HG03280 (cell line): ENCODE measurements at regions not wholly inside any gene's neighbourhood (a gene's known extent, or its start where the extent isn't known, plus 50 kb on each side); places are given as distances from the start of the nearest gene placed in this dataset.
"Not testable (repeated sequence)": the region's sequence is repeated elsewhere in the genome, so short reads cannot be mapped to it uniquely, and the experiment has no call there.

Experiments used
- ATAC-seq: cut with Tn5 transposase; IDR thresholded peaks from one replicate; pipeline ENCODE4 v1.9.1; 2021; ENCODE audit warnings: mild to moderate bottlenecking, moderate library complexity; ENCODE audit not compliant: unreplicated experiment

DNA sequence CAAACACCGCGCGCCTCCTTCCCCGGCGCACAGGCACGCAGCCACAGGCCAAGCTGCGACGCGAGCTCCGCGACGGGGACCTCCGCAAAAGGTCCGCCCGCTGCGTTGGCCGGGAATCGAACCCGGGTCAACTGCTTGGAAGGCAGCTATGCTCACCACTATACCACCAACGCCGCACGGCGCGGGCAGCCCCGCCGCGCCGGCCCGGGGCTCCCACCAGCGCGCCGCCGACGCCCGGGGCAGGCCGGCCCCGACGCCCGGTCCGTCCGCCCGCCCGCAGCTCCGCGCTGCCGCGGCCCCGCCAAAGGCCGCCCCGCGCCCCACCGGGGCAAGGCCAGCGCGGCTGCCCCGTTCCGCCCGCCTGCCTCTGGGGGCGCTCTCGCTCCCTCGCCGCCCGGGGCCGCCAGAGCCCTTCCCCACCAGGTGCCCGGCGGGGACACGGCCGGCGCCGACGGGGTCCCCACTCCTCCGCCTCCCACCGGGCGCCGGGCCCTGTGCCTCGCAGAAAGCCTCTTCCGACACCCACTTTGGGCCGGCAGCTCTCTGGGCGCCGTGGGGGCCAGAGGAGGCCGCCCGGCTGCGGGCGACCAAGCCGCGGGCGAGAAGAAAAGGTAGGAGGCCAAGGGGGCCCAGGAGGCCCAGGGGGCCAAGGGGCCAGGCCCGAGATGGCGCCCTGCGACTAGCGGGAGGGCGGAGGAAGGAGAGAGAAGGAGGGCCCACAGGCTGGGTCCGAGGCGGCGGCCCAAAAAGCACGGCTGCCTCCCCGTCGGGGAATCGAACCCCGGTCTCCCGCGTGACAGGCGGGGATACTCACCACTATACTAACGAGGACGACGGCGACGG, 50.2 kb upstream of the FCGR2A start:
- peak; percentile 30 for ATAC-seq

DNA sequence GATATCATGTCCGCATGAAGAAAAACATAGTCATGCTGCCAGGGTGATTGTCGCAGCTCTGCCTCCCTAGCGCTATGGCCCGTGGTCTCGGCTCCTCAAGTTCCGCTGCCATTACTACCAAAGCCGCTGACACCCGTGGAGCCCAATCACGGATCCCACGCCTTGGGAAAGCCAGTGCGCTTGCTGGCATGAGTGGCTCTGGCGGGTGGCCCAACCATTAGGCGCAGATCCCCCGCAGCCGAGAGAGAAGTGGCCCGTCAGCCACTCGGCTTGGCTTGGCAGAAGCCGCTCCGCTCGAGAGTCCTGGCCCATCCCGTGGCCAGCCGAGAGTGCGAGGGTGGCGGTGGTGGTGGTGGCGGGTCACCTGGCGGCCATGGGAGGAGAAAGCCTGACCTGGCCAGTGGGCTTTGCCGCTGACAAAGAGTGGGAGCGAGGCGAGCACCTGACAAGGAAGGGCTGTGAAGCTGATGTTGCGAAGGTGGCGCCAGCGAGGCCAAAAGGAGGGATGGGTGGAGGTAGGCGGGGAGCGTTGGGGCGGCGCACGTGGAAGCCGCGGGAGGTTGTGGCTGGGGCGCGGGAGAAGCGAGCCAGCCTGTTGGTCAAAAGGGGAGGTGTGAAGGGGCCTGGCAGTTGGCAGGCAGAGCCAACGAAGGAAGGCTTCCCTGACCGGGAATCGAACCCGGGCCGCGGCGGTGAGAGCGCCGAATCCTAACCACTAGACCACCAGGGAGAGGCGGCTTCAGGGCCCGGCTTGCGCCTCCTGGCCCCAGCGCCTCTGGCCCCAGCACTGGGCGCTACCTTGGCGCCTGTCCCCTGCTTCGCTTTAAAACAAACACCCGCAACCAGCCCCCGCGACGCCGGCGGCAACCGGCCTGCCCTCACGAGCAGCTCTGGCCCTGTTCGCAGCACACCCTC, 51.0 kb upstream of the FCGR2A start:
- peak; percentile 61 for ATAC-seq

DNA sequence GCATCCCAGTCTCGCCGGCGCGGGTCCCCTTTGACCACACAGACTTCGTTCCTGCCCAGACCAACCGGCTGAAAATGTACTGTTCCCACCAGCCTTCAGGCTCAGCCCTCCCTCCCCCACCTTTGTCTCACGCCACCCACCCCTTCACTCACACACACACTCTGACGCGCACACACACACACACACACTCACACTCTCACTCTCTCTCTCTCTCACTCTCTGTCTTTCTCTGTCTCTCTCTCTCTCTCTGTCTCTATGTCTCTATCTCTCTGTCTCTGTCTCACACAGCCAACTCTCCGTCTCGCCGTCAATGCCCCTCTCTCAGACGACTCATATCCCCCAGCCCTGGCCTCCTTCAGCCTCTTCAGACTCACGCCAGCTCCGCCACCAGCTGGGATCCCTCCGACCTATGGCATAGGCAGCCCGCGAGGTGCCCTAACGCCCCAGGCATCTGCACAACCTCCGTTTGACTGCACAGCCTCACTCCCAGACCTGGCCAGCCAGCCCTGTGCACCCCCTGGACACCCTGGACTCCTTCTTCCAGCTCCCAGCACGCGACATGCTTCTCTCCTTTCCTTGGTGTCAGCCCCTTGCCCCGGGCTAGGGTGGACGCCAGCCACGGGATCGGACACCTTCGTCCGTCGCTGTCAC, 53.4 kb upstream of the FCGR2A start:
- not testable (repeated sequence) for ATAC-seq

GRCh38 chr1:161447760-161448332, 57.4 kb upstream of the FCGR2A start:
- peak; percentile 35 for ATAC-seq

DNA sequence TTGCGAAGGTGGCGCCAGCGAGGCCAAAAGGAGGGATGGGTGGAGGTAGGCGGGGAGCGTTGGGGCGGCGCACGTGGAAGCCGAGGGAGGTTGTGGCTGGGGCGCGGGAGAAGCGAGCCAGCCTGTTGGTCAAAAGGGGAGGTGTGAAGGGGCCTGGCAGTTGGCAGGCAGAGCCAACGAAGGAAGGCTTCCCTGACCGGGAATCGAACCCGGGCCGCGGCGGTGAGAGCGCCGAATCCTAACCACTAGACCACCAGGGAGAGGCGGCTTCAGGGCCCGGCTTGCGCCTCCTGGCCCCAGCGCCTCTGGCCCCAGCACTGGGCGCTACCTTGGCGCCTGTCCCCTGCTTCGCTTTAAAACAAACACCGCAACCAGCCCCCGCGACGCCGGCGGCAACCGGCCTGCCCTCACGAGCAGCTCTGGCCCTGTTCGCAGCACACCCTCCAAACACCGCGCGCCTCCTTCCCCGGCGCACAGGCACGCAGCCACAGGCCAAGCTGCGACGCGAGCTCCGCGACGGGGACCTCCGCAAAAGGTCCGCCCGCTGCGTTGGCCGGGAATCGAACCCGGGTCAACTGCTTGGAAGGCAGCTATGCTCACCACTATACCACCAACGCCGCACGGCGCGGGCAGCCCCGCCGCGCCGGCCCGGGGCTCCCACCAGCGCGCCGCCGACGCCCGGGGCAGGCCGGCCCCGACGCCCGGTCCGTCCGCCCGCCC, 58.1 kb upstream of the FCGR2A start:
- ATAC-seq: peak; percentile 42

DNA sequence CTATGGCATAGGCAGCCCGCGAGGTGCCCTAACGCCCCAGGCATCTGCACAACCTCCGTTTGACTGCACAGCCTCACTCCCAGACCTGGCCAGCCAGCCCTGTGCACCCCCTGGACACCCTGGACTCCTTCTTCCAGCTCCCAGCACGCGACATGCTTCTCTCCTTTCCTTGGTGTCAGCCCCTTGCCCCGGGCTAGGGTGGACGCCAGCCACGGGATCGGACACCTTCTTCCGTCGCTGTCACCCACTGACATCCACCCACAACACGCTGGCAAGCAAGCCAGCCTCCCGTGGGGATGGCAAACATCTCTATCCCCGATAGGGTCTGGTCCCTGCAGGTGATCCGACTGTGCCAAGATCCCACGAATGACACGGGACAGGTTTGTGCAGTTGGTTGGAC, 60.5 kb upstream of the FCGR2A start:
- ATAC-seq: not testable (repeated sequence)

DNA sequence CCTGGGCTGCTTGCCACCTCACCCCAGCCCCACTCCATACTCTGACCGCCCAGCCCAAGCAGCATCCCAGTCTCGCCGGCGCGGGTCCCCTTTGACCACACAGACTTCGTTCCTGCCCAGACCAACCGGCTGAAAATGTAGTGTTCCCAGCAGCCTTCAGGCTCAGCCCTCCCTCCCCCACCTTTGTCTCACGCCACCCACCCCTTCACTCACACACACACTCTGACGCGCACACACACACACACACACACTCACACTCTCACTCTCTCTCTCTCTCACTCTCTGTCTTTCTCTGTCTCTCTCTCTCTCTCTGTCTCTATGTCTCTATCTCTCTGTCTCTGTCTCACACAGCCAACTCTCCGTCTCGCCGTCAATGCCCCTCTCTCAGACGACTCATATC, 61.0 kb upstream of the FCGR2A start:
- ATAC-seq: not testable (repeated sequence)

DNA sequence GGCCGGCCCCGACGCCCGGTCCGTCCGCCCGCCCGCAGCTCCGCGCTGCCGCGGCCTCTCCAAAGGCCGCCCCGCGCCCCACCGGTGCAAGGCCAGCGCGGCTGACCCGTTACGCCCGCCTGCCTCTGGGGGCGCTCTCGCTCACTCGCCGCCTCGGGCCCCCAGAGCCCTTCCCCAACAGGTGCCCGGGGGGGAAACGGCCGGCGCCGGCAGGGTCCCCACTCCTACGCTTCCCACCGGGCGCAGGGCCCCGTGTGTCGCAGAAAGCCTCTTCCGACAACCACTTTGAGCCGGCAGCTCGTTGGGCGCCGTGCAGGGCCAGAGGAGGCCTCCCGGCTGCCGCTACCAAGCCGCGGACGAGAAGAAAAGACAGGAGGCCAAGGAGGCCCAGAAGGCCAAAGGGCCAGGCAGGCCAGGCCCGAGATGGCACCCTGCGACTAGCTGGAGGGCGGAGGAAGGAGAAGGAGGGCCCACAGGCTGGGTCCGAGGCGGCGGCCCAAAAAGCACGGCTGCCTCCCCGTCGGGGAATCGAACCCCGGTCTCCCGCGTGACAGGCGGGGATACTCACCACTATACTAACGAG, 64.9 kb upstream of the FCGR2A start:
- peak; percentile 40 for ATAC-seq

- ATAC-seq: no peak
These were observed 65.7 kb upstream of the FCGR2A start for GRCh38 chr1:161439280-161440232.

- not testable (repeated sequence) for ATAC-seq
These were observed 65.5 kb upstream of the CFAP126 start for GRCh38 chr1:161433191-161433590.

GRCh38 chr1:161432091-161432490, 64.4 kb upstream of the CFAP126 start:
- no peak for ATAC-seq

GRCh38 chr1:161427733-161428516, 60.2 kb upstream of the CFAP126 start:
- peak; percentile 62 for ATAC-seq

- ATAC-seq: not testable (repeated sequence)
These were observed 55.2 kb upstream of the CFAP126 start for GRCh38 chr1:161422914-161423313.

DNA sequence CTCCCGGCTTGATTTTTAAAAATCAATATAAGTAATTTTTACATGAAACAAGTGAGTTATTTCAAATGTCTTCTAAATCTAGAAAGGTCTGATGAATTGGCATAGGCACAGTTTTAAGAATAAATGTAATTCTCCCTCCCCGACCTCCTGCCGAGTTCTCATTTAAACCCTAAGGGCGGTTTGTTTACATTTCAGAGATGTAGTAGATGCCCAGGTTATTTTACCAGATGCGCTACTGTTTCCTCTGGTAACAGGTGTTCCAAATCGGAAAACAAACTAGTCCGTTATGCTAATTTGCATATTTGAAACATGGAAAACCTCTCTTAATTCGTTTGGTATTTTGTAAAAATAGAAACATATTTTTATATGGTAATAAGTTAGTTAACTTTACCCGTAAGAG, 53.8 kb upstream of the CFAP126 start:
- no peak for ATAC-seq

DNA sequence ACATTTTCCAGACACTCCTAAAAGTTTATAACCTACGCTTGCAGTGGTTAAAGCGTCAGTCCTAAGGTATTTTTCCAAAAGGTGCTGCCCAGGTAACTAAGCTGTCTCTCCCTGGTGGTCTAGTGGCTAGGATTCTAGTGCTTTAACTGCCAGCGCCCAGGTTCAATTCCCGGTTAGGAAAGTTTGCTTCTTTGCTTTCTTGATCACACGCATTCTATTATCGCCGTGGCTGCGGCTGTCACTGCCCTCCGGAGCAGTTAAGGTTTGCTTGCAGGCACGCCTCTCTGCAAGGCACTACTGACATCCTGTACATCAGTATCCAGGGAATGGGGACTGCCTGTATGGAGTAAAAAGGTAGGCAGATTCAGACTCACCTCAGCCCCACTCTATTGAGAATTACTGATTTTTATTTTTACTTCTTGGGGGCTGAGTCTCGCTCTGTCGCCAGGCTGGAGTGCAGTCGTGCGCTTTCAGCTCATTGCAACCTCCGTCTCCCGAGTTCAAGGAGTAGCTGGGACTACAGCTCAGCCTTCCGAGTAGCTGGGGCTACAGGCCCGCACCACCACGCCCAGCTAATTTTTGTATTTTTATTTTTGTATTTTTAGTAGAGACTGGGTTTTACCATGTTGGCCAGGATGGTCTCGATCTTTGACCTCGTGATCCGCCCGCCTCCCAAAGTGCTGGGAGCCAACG, 53.2 kb upstream of the CFAP126 start:
- ATAC-seq: no peak

GRCh38 chr1:161417536-161417935, 49.9 kb upstream of the CFAP126 start:
- ATAC-seq: not testable (repeated sequence)
